ENCODE measurements at regions not wholly inside any gene's neighbourhood (a gene's known extent, or its start where the extent isn't known, plus 50 kb on each side); places are given as distances from the start of the nearest gene placed in this dataset.
A peak's percentile ranks its signal among the peaks of the same experiment; 100 is the strongest.

DNA sequence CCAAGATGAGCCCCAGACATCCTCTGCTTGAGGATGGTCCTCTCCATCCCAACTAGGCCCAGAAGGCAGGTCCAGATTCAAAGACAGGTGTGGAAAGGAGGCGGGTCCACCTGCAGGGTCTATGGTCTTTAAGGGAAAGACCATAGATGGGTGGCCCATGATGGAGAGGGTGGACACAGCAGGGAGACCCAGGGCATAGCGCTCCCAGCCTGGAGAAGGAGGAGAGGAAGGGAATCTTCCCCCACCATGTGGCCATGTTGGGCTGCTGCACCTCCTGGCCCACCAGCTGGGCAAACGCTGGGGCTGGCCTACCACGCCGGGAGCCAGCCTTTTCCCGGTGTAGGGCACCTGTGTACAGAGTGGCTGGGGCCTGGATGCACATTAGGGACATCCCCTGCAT is 265.2 kb upstream of the TLE3 start:
- TF ChIP-seq, protein P1, sequence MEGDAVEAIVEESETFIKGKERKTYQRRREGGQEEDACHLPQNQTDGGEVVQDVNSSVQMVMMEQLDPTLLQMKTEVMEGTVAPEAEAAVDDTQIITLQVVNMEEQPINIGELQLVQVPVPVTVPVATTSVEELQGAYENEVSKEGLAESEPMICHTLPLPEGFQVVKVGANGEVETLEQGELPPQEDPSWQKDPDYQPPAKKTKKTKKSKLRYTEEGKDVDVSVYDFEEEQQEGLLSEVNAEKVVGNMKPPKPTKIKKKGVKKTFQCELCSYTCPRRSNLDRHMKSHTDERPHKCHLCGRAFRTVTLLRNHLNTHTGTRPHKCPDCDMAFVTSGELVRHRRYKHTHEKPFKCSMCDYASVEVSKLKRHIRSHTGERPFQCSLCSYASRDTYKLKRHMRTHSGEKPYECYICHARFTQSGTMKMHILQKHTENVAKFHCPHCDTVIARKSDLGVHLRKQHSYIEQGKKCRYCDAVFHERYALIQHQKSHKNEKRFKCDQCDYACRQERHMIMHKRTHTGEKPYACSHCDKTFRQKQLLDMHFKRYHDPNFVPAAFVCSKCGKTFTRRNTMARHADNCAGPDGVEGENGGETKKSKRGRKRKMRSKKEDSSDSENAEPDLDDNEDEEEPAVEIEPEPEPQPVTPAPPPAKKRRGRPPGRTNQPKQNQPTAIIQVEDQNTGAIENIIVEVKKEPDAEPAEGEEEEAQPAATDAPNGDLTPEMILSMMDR (conservative IDR thresholded peaks at IDR 0.05; ENCODE audit: low read depth, low read length): peak; percentile 74
- TF ChIP-seq EZH2 (IDR thresholded peaks at IDR 0.05; ENCODE audit: borderline replicate concordance, low read depth, low read length, poor library complexity, severe bottlenecking): no peak
- intact Hi-C loops (cut with micrococcal nuclease; ENCODE audit: unreplicated experiment): no loop called here
- BruUV-seq (replicated peaks): no TSS peak
- no peak overlapping the region for H3K4me3 ChIP-seq (ENCODE audit: low read depth, low read length, poor library complexity, severe bottlenecking)
- no peaks in the 10 kb centered on the region for H3K27me3 ChIP-seq (replicated peaks; ENCODE audit: insufficient read depth, low read depth, low read length, poor library complexity)
- H3K36me3 ChIP-seq (ENCODE audit: insufficient read depth, low read length, poor library complexity, severe bottlenecking): no peaks in the 10 kb centered on the region
- H3K4me1 ChIP-seq (ENCODE audit: insufficient read depth, low read length, poor library complexity, severe bottlenecking): no peaks in the 10 kb centered on the region
- POLR2A ChIA-PET (ENCODE audit: low non-redundant PET): no interaction called here
- CTCF ChIA-PET: no interaction called here
- H3K27ac ChIP-seq (ENCODE audit: low read depth, low read length, poor library complexity, severe bottlenecking): no peak overlapping the region
- H3K9me3 ChIP-seq (ENCODE audit: low read depth, low read length, poor library complexity, severe bottlenecking): peaks cover 6% of the 10 kb centered on the region
- peak; percentile 57 for DNase-seq (ENCODE audit: low spot score)

GRCh38 chr15:70362350-70362749 is 264.6 kb upstream of the TLE3 start:
- Histone ChIP-seq H3K4me3 (ENCODE audit: low read depth, low read length, poor library complexity, severe bottlenecking) (no peak overlapping the region), H3K27ac (ENCODE audit: low read depth, low read length, poor library complexity, severe bottlenecking) (no peak overlapping the region), H3K27me3 (replicated peaks; ENCODE audit: insufficient read depth, low read depth, low read length, poor library complexity) (no peaks in the 10 kb centered on the region), H3K9me3 (ENCODE audit: low read depth, low read length, poor library complexity, severe bottlenecking) (peaks cover 6% of the 10 kb centered on the region), H3K4me1 (ENCODE audit: insufficient read depth, low read length, poor library complexity, severe bottlenecking) (no peaks in the 10 kb centered on the region), H3K36me3 (ENCODE audit: insufficient read depth, low read length, poor library complexity, severe bottlenecking) (no peaks in the 10 kb centered on the region)
- intact Hi-C loops (cut with micrococcal nuclease; ENCODE audit: unreplicated experiment): no loop called here
- no peak for DNase-seq (ENCODE audit: low spot score)
- ChIA-PET CTCF (no interaction called here), POLR2A (ENCODE audit: low non-redundant PET) (no interaction called here)
- TF ChIP-seq EZH2 (IDR thresholded peaks at IDR 0.05; ENCODE audit: borderline replicate concordance, low read depth, low read length, poor library complexity, severe bottlenecking): no peak
- TF ChIP-seq, protein P1 (conservative IDR thresholded peaks at IDR 0.05; ENCODE audit: low read depth, low read length): no peak
- no TSS peak for BruUV-seq (replicated peaks)

DNA sequence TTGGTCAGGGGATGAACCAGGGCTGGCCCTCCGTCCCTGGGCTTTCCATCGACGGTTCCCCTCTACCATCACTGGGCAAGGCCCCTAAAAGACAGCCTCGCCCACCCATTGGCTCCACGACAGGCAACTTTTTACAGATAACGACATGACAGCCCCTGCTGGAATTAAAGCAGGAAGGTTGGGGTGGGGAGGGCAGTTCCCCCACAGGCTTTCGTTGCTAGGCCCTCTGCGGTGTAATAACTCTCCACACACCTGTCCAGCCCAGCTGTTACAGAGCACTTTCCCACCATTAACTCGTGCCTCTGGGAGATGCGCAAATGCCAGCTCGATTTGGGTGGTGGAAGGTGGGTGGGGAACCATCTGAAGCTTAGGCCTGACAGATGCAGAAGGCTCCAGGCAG is 264.2 kb upstream of the TLE3 start:
- Histone ChIP-seq H3K9me3 (ENCODE audit: low read depth, low read length, poor library complexity, severe bottlenecking) (peaks cover 6% of the 10 kb centered on the region), H3K36me3 (ENCODE audit: insufficient read depth, low read length, poor library complexity, severe bottlenecking) (no peaks in the 10 kb centered on the region), H3K4me3 (ENCODE audit: low read depth, low read length, poor library complexity, severe bottlenecking) (no peak overlapping the region), H3K27me3 (replicated peaks; ENCODE audit: insufficient read depth, low read depth, low read length, poor library complexity) (no peaks in the 10 kb centered on the region), H3K27ac (ENCODE audit: low read depth, low read length, poor library complexity, severe bottlenecking) (no peak overlapping the region), H3K4me1 (ENCODE audit: insufficient read depth, low read length, poor library complexity, severe bottlenecking) (no peaks in the 10 kb centered on the region)
- TF ChIP-seq, protein P1 (conservative IDR thresholded peaks at IDR 0.05; ENCODE audit: low read depth, low read length): no peak
- no peak for TF ChIP-seq EZH2 (IDR thresholded peaks at IDR 0.05; ENCODE audit: borderline replicate concordance, low read depth, low read length, poor library complexity, severe bottlenecking)
- intact Hi-C loops (cut with micrococcal nuclease; ENCODE audit: unreplicated experiment): no loop called here
- POLR2A ChIA-PET (ENCODE audit: low non-redundant PET): no interaction called here
- CTCF ChIA-PET: no interaction called here
- no peak for DNase-seq (ENCODE audit: low spot score)
- no TSS peak for BruUV-seq (replicated peaks)

Measured in A673 (cell line).